ENCODE measurements at regions not wholly inside any gene's neighbourhood (a gene's known extent, or its start where the extent isn't known, plus 50 kb on each side); places are given as distances from the start of the nearest gene placed in this dataset.

- Histone ChIP-seq H4K20me1 (ENCODE audit: control insufficient read depth, insufficient read depth, insufficient read length) (no peaks in the 10 kb centered on the region), H3K79me1 (ENCODE audit: insufficient read depth, low read depth, low read length, poor library complexity, severe bottlenecking) (no peaks in the 10 kb centered on the region), H2BK12ac (ENCODE audit: insufficient read length, low read depth, low read length) (no peak overlapping the region), H3K4ac (ENCODE audit: low read depth, low read length) (no peak overlapping the region), H3K4me2 (ENCODE audit: insufficient read depth, insufficient read length, low read length) (no peak overlapping the region), H3K14ac (ENCODE audit: insufficient read depth, low read length) (no peak overlapping the region), H3K79me2 (ENCODE audit: insufficient read depth, low read length) (no peaks in the 10 kb centered on the region), H4K5ac (ENCODE audit: insufficient read length, low read depth, low read length) (no peak overlapping the region), H3K18ac (ENCODE audit: insufficient read length, low read depth, low read length) (no peak overlapping the region), H2BK15ac (ENCODE audit: low read depth, low read length) (no peak overlapping the region), H2BK20ac (ENCODE audit: low read depth, low read length, poor library complexity, severe bottlenecking) (no peak overlapping the region), H2BK5ac (ENCODE audit: insufficient read length, low read length) (no peak overlapping the region), H4K8ac (replicated peaks; ENCODE audit: insufficient read length, low read depth, low read length) (no peak overlapping the region), H3K4me1 (ENCODE audit: insufficient read depth, low read length) (no peaks in the 10 kb centered on the region), H3K23ac (ENCODE audit: insufficient read length, low read depth, low read length) (no peak overlapping the region), H3K23me2 (ENCODE audit: insufficient read length, low read depth, low read length, poor library complexity, severe bottlenecking) (no peaks in the 10 kb centered on the region), H3K27ac (ENCODE audit: insufficient read length, low read depth, low read length) (no peak overlapping the region), H3T11ph (ENCODE audit: low read length) (no peak overlapping the region), H3K9me3 (ENCODE audit: control insufficient read depth, low read depth, low read length) (no peaks in the 10 kb centered on the region), H2AFZ (ENCODE audit: low read length) (no peak overlapping the region), H3K56ac (ENCODE audit: insufficient read length, low read depth, low read length) (no peak overlapping the region), H2BK120ac (ENCODE audit: low read depth, low read length, poor library complexity, severe bottlenecking) (no peak overlapping the region), H4K91ac (ENCODE audit: insufficient read length, low read depth, low read length) (no peak overlapping the region), H2AK5ac (ENCODE audit: insufficient read length, low read length) (no peak overlapping the region), H3K9ac (ENCODE audit: extremely low read depth, insufficient read length, low read length) (no peak overlapping the region), H3K27me3 (ENCODE audit: insufficient read depth, low read length) (no peaks in the 10 kb centered on the region)
- WGBS (ENCODE audit: extremely low coverage, insufficient read length, low lambda C conversion rate): no CpG with 5 or more reads among the region's 1 CpG
- Mint-ChIP-seq H3K4me1 (no peaks in the 10 kb centered on the region), H3K27me3 (ENCODE audit: low read depth) (no peaks in the 10 kb centered on the region), H3K9me3 (no peaks in the 10 kb centered on the region), H3K36me3 (ENCODE audit: insufficient read depth in 1 of 3, low read depth in 3 of 3) (no peaks in the 10 kb centered on the region), H3K27ac (no peak overlapping the region), H3K4me3 (no peak overlapping the region)
- no peak for DNase-seq
- no peak for TF ChIP-seq CTCF (conservative IDR thresholded peaks at IDR 0.05)
Observed at GRCh38 chr5:39829441-39829840, 404.7 kb upstream of the DAB2 start.

Data from H9 (cell line).